SU-DHL-6 (cell line): ENCODE measurements at regions not wholly inside any gene's neighbourhood (a gene's known extent, or its start where the extent isn't known, plus 50 kb on each side); places are given as distances from the start of the nearest gene placed in this dataset.

Experiments
- H2AFZ ChIP-seq: fragments of 200-600 bp; sonication (generic); 2 replicates; pipeline ENCODE4 v1.6.1; 2014; ENCODE audit warnings: low read depth, mild to moderate bottlenecking, moderate library complexity, mixed read lengths, antibody characterized with exemption, low read length; ENCODE audit not compliant: severe bottlenecking
- H3F3A ChIP-seq: fragments of 200-600 bp; shearing (Covaris generic); 2 replicates; pipeline ENCODE4 v1.6.0; 2016; ENCODE audit warnings: antibody characterized with exemption, mild to moderate bottlenecking; ENCODE audit not compliant: insufficient read depth
- H3K27ac ChIP-seq: fragments of 200-600 bp; sonication (generic); 2 replicates; pipeline ENCODE4 v1.5.1; 2016; ENCODE audit warnings: low read depth, mild to moderate bottlenecking, low read length, moderate library complexity, mixed read lengths
- H3K27me3 ChIP-seq: fragments of 200-600 bp; sonication (generic), shearing (Covaris generic); 2 replicates; pipeline ENCODE4 v1.6.0; 2014; ENCODE audit warnings: mild to moderate bottlenecking, low read length
- H3K36me3 ChIP-seq: fragments of 200-600 bp; sonication (generic); 2 replicates; pipeline ENCODE4 v1.6.1; 2014; ENCODE audit warnings: mild to moderate bottlenecking, low read length, mixed read lengths
- H3K4me2 ChIP-seq: fragments of 300-600, 200-600 bp; shearing (Covaris generic), sonication (generic); 2 replicates; pipeline ENCODE4 v1.6.0; 2014; ENCODE audit warnings: low read length, low read depth, mild to moderate bottlenecking; ENCODE audit not compliant: poor library complexity, severe bottlenecking
- H3K4me3 ChIP-seq: fragments of 200-600 bp; sonication (generic); 2 replicates; pipeline ENCODE4 v1.5.1; 2014; ENCODE audit warnings: antibody characterized with exemption, low read length, mild to moderate bottlenecking, mixed read lengths; ENCODE audit not compliant: insufficient read depth, poor library complexity, severe bottlenecking
- H3K79me2 ChIP-seq: fragments of 200-600 bp; sonication (generic); 2 replicates; pipeline ENCODE4 v1.6.1; 2014; ENCODE audit warnings: mild to moderate bottlenecking, low read length, moderate library complexity; ENCODE audit not compliant: insufficient read depth
- H3K9ac ChIP-seq: fragments of 200-600 bp; sonication (generic); 2 replicates; pipeline ENCODE4 v1.7.0; 2014; ENCODE audit warnings: mild to moderate bottlenecking, low read length
- H3K9me2 ChIP-seq: fragments of 200-600 bp; sonication (generic); replicated peaks from 2 replicates; pipeline ENCODE4 v1.6.1; 2014; ENCODE audit warnings: low read length; ENCODE audit not compliant: insufficient read depth
- H3K9me3 ChIP-seq: fragments of 200-600 bp; sonication (generic); 2 replicates; pipeline ENCODE4 v1.6.1; 2014; ENCODE audit warnings: low read length, mixed read lengths; ENCODE audit not compliant: insufficient read depth
- H4K20me1 ChIP-seq: fragments of 200-600 bp; sonication (generic); 2 replicates; pipeline ENCODE4 v1.6.1; 2014; ENCODE audit warnings: low read depth, mild to moderate bottlenecking, antibody characterized with exemption, low read length, moderate library complexity, mixed read lengths
- CTCF ChIP-seq: fragments of 200-600 bp; sonication (generic); IDR thresholded peaks from one replicate; pipeline ENCODE4 v1.5.1; 2017; ENCODE audit warnings: antibody characterized with exemption, mild to moderate bottlenecking, low read length, moderate library complexity; ENCODE audit not compliant: insufficient read depth, poor library complexity, severe bottlenecking
- EZH2phosphoT487 ChIP-seq: fragments of 200-600 bp; sonication (generic), shearing (Covaris generic); conservative IDR thresholded peaks from 2 replicates; pipeline ENCODE4 v1.6.1; 2018; ENCODE audit warnings: mild to moderate bottlenecking, antibody characterized with exemption, low read length, moderate library complexity, mixed read lengths

GRCh38 chr3:87788516-87788915, 270.3 kb downstream of the CGGBP1 start:
- no peak overlapping the region for H3K4me2 ChIP-seq
- H3K36me3 ChIP-seq: no peaks in the 10 kb centered on the region
- no peaks in the 10 kb centered on the region for H3F3A ChIP-seq
- no peak for TF ChIP-seq CTCF
- TF ChIP-seq EZH2phosphoT487: no peak
- no peaks in the 10 kb centered on the region for H3K9me3 ChIP-seq
- H3K4me3 ChIP-seq: no peak overlapping the region
- H4K20me1 ChIP-seq: no peaks in the 10 kb centered on the region
- H2AFZ ChIP-seq: no peak overlapping the region
- no peaks in the 10 kb centered on the region for H3K79me2 ChIP-seq
- H3K27ac ChIP-seq: no peak overlapping the region
- H3K27me3 ChIP-seq: no peaks in the 10 kb centered on the region
- H3K9ac ChIP-seq: no peak overlapping the region
- H3K9me2 ChIP-seq: no peaks in the 10 kb centered on the region

GRCh38 chr3:87780811-87781210, 278.0 kb downstream of the CGGBP1 start:
- Histone ChIP-seq H3K36me3 (no peaks in the 10 kb centered on the region), H3K9me2 (no peaks in the 10 kb centered on the region), H3K27ac (no peak overlapping the region), H3K79me2 (no peaks in the 10 kb centered on the region), H3K4me3 (no peak overlapping the region), H3K27me3 (no peaks in the 10 kb centered on the region), H3F3A (no peaks in the 10 kb centered on the region), H2AFZ (no peak overlapping the region), H3K4me2 (no peak overlapping the region), H4K20me1 (no peaks in the 10 kb centered on the region), H3K9ac (no peak overlapping the region), H3K9me3 (no peaks in the 10 kb centered on the region)
- TF ChIP-seq EZH2phosphoT487: no peak
- TF ChIP-seq CTCF: no peak

GRCh38 chr3:87778876-87779275, 279.9 kb downstream of the CGGBP1 start:
- Histone ChIP-seq H3K27ac (no peak overlapping the region), H3K9me3 (no peaks in the 10 kb centered on the region), H3F3A (no peaks in the 10 kb centered on the region), H3K4me3 (no peak overlapping the region), H3K9ac (no peak overlapping the region), H3K4me2 (no peak overlapping the region), H3K36me3 (no peaks in the 10 kb centered on the region), H3K79me2 (no peaks in the 10 kb centered on the region), H3K9me2 (no peaks in the 10 kb centered on the region), H2AFZ (no peak overlapping the region), H4K20me1 (no peaks in the 10 kb centered on the region), H3K27me3 (no peaks in the 10 kb centered on the region)
- TF ChIP-seq CTCF (no peak), EZH2phosphoT487 (no peak)
